Mucosa of descending colon (tissue), 3 donors: ENCODE measurements at regions not wholly inside any gene's neighbourhood (a gene's known extent, or its start where the extent isn't known, plus 50 kb on each side); places are given as distances from the start of the nearest gene placed in this dataset.

ENCODE experiments used
- ATAC-seq: fragments of 200-7000 bp; cut with Tn5 transposase; one replicate; pipeline ENCODE4 v1.9.1; 2020; ENCODE audit warnings: mild to moderate bottlenecking, moderate library complexity
- DNase-seq, 3 donors: peaks; one replicate each; pipeline ENCODE4 v3.0.0-alpha.2; 2020
- H3K36me3 ChIP-seq: fragments of 200-600 bp; one replicate; pipeline ENCODE4 v1.8.0; 2021; ENCODE audit warnings: low read depth, mild to moderate bottlenecking
- H3K4me1 ChIP-seq: fragments of 200-600 bp; one replicate; pipeline ENCODE4 v1.8.0; 2021; ENCODE audit warnings: low read depth, mild to moderate bottlenecking
- H3K4me3 ChIP-seq: fragments of 200-600 bp; one replicate; pipeline ENCODE4 v1.8.0; 2021; ENCODE audit warnings: mild to moderate bottlenecking
- H3K9me3 ChIP-seq: fragments of 200-600 bp; one replicate; pipeline ENCODE4 v1.8.0; 2021; ENCODE audit warnings: mild to moderate bottlenecking
- CTCF ChIP-seq: fragments of 200-600 bp; IDR thresholded peaks from one replicate; pipeline ENCODE4 v1.8.0; 2022; ENCODE audit warnings: antibody characterized with exemption, mild to moderate bottlenecking
- intact Hi-C, 2 donors: fragments of 100-400 bp; cut with DNase I in 1 of 2; cut with micrococcal nuclease in 1 of 2; formaldehyde crosslinking; loops; one replicate each; pipeline versions ENCODE4 v1.11.0 to v1.11.1; 2022; cut with DNase I, micrococcal nuclease
- donor health status: DM: no; HTN: no; CAD: no; lungs with moderate emphysema.
- donor health status: DM: no; HTN: no; CAD: no.
- donor health status: DM: no; HTN: yes; CAD: no.

- Histone ChIP-seq H3K36me3 (no peaks in the 10 kb centered on the region), H3K9me3 (no peaks in the 10 kb centered on the region), H3K4me3 (no peak overlapping the region), H3K4me1 (no peaks in the 10 kb centered on the region)
- peak in 1 of 3 donors; percentile 5 for DNase-seq
- no peak for TF ChIP-seq CTCF
- intact Hi-C loops = no loop called here
- ATAC-seq = peak; percentile 25
Measured at GRCh38 chr2:48080534-48081316, 174.4 kb upstream of the FBXO11 start.

DNA sequence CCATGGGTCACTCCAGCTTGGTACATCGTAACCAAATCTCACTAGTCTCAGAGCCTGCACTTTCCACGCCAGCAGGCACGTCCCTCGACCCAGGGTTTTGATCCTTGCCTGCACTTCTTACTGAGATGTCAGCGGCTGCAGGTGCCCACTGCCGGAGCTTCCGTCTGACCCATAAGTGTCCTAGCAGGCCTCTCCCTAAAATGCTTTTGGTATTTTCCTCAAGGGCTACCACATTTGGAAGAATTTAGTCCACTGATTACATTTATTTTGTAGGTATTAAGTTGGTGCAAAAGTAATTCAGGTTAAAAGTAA lies 175.0 kb upstream of the FBXO11 start:
- TF ChIP-seq CTCF = no peak
- H3K9me3 ChIP-seq = no peaks in the 10 kb centered on the region
- H3K4me3 ChIP-seq = no peak overlapping the region
- DNase-seq = no peak
- ATAC-seq = no peak
- intact Hi-C loops = no loop called here
- no peaks in the 10 kb centered on the region for H3K4me1 ChIP-seq
- no peaks in the 10 kb centered on the region for H3K36me3 ChIP-seq

DNA sequence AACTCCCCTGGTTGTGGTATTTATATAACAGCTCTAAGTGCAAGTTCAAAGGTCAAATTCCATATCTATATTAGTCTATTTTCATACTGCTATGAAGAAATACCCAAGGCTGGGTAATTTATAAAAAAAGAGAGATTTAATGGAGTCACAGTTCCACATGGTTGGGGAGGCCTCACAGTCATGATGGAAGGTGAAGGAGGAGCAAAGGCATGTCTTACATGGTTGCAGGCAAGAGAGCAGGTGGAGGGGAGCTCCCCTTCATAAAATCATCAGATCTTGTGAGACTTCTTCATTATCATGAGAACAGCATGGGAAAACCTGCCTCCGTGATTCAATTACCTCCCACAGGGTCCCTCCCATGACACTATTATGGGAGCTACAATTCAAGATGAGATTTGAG lies 179.6 kb upstream of the FBXO11 start:
- ATAC-seq (no peak), DNase-seq (no peak)
- no peaks in the 10 kb centered on the region for H3K9me3 ChIP-seq
- no peak for TF ChIP-seq CTCF
- H3K36me3 ChIP-seq = no peaks in the 10 kb centered on the region
- intact Hi-C loops = no loop called here
- no peak overlapping the region for H3K4me3 ChIP-seq
- no peaks in the 10 kb centered on the region for H3K4me1 ChIP-seq

DNA sequence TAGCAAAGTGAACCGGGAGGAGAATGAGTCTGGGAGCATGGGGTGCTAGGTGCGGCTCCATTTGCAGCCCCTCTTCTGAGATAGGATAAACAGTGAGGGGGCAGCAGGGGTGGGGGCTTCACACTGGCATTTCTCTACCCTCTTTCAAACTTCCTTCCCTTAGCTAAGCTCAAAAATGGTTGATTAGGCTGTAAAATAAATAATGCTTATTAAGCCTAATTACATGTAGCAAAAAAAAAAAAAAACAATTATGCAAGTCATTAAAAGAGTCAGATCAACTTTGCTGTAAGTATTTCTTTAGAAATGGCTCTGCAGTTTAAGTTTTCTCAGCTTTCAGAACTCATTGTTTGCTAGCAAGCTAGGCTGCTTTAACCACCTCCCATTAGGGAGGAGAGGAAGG lies 182.7 kb upstream of the FBXO11 start:
- no peak overlapping the region for H3K4me3 ChIP-seq
- no peak for DNase-seq
- H3K36me3 ChIP-seq = no peaks in the 10 kb centered on the region
- no peaks in the 10 kb centered on the region for H3K9me3 ChIP-seq
- ATAC-seq = no peak
- no peak for TF ChIP-seq CTCF
- no peaks in the 10 kb centered on the region for H3K4me1 ChIP-seq
- intact Hi-C loops = no loop called here

- Histone ChIP-seq H3K4me1 (no peaks in the 10 kb centered on the region), H3K9me3 (no peaks in the 10 kb centered on the region), H3K36me3 (no peaks in the 10 kb centered on the region), H3K4me3 (no peak overlapping the region)
- TF ChIP-seq CTCF = no peak
- intact Hi-C loops = no loop called here
- no peak for DNase-seq
- no peak for ATAC-seq
Measured at GRCh38 chr2:48089644-48090043, 183.3 kb upstream of the FBXO11 start.
